ENCODE measurements at regions not wholly inside any gene's neighbourhood (a gene's known extent, or its start where the extent isn't known, plus 50 kb on each side); places are given as distances from the start of the nearest gene placed in this dataset.

DNA sequence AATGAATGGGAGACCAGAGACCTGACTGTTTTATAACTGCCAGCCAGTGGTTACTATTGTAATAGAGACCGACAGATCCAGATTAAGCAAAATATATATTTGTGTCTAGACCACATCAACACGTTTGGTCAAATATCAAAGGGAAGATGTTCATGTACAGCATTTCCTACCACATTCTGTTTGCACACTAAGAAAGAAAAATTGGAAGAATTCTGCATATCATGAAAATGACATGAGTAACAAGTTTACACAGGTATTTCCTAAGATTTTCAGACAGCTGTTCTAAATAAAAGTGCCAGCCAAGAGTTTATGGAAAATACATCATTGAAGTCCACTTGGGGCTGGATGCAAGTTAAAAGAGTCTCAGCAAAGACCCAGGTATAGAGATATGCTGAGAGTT is 145.5 kb upstream of the ANO3 start:
- no peak for DNase-seq (ENCODE audit: low spot score)

DNA sequence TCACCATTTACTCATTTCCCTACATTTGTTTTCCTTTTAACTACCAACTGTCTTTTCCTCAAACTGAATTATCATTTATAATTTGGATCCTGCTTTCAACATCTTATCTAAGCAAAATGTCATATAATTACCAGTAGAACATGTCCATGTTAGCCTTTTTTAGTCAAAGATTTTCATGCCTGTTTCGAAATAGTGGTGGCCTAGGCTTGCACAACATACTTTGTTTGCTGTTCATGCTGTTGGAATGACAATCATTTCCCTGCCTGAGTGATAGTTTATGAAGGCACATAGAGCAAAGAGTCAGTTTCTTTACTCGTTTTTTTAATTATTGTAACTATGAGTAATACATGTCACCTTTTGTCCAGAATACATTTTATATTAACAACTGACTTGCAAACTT is 144.3 kb upstream of the ANO3 start:
- DNase-seq (ENCODE audit: low spot score), result no peak

DNA sequence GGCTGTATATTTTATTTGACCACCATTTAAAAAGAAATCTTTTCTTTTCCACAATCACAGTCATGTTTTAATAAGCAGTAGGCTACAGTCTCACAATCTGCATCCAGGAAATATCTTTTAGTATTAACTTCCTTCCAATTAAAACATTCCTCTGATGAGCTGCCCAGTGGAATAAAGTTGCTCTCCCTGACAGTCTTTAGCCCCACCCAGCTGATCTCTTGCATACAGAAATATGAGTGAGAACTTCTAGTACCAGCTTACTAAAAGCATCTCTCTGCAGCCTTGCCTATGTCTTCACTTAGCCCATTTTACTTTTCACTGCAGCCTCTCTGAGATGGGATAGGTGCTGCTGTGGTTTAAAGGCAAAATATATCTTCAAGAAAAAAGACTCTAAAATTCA is 143.4 kb upstream of the ANO3 start:
- DNase-seq (ENCODE audit: low spot score), result no peak

DNA sequence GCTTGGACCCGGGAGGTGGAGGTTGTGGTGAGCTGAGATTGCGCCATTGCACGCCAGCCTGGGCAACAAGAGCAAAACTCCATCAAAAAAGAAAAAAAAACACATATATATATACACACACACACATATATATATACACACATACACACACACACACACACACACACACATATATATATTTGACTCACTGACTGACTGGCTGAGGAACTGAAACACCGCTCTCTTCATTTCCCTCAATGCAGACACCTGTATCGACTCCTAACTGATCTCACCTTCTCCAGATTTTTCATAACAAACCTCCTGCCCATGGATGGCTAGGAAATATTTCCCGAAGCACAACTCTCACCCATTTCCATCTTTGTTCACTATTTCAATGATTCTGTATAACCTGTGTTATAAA is 140.7 kb upstream of the ANO3 start:
- no peak for DNase-seq (ENCODE audit: low spot score)

DNA sequence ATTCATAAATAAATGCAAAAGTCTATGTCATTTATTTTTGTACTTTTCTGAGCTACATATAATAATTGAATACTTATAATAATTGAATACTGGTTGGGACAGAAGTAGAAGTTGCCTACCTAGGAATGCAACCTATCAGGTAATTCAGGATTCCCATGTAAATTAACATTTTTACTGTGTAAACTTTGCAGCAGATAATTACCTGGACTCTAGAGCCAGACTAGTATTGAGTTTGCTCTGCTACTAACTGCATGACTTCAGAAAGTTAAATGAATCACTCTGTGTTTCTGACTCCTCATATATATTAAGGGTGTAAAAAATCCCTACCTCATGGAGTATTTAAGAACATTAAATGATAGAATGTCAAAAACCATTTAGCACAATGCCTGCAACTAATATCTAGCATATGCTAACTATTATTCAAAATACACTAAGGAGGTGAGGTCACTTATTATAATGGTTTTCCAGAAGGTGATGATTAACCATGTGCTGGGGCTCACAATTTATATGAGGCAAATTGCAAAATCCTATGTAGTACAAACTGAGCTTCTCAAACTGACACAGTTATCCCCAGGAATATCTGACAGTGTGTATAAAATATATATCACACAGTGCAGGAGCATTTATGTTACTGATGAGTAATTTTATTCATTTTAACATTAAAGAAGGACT is 138.1 kb upstream of the ANO3 start:
- no peak for DNase-seq (ENCODE audit: low spot score)

DNA sequence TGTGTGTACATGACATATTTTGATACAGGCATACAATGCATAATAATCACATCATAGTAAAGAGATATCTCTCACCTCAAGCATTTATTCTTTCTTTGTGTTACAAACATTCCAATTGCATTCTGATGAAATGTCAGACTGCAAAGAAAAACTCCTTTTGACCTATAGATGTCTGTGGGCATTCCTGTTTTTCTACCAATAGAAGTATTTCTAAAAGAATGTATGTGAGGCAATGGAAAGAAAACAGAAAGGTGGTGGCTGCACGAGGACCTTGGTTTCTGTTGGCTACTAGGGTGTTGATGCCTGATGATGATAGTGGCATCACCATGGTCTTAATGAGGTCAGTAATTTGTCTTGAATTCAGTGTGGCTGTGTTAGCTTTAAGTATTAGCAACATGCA is 137.0 kb upstream of the ANO3 start:
- DNase-seq (ENCODE audit: low spot score), result no peak

DNA sequence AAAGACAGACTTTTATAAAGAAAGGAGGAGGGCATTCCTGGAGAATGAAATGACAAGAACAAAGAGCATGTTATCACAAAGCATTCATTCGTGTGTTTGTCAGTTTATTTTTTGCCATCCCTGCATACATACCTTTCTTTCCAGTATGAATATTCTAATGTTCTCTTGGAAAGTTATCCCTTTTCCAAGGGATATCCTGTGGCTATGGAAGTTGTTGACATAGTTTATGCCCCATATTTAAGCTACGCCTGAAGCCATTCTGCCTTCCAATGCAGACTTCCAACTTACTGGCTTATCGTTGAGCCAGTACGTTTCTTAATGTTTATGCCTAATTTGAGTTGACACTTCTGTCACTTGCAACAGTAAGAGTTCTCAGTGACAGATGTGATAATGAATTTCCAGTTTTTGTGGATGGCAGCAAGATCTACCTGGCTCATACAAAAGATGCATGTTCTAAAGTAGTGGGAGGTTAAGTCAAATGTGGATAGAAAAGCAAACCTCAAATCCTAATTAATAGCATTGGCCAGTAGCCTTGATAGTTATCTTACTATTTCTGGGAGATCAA is 133.3 kb upstream of the ANO3 start:
- DNase-seq (ENCODE audit: low spot score), result no peak

DNA sequence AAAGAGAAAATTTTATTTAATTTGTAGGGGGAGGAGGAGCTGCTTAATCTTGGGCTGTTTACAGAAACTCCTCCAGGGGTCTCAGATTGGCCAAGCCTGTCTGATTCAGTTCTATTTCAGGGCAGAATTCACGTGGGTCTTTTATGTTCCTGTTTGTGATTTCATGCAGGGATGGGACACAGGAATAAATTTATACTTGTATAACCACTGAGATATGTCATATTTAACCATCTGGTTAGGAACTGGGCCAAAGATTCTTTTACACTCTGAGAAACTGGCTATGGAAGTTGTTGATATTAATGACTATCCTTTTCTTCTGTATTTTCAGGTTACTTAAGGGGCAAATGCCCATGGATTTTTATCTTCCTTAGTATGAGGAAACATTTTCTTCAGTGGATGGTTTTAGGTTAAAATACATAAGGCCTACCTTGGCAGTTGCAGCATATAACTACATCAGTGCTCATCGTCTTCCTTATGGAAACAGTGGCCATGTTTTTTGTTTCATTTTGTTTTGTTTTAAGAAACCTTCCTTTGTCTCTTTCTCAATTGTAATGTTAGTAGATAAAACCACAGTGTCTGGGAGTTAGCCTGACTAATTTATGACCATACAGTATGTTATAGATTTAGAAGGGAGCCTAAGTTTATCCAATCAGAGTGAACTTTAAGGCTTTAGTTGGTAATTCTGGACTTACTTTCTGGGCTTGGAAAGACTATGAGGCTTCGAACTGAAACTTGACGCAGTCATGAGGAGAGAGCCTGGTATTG is 132.4 kb upstream of the ANO3 start:
- no peak for DNase-seq (ENCODE audit: low spot score)

DNA sequence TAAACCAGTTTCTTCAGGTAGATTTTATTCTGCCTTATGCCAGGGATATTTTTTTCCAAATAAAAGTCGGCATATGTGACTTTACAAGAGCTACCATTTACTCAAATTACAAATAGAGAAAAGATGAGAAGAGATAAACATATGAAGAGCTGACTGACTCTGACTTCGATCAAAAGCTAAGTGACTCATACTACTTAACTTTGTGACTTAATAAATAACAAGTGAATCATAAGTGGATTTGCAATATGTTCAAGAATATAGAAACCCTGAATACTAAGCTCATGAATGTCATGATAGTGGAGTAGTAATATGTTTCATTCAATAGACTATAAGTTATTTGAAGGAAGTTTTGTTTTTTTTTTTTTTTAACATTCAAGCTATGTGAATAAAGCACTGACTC is 130.5 kb upstream of the ANO3 start:
- no peak for DNase-seq (ENCODE audit: low spot score)

DNA sequence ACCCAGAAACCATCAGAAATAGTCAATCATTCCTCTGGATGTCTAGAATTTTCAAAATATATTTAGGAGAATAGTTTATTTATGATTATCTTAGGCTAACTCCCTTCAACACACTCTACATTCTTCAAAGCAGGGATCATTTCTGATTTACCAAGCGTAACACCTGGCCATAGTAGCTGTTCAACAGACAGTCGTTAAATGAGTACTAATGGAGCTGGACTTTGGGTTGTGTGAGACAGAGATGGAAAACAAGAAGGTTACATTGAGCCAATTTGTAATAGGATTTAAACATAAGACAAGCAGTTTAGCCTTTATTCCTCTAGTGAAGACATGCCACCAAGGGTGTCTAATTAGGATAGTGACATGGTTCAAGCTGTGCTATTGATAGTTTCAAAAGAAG is 129.2 kb upstream of the ANO3 start:
- DNase-seq (ENCODE audit: low spot score), result no peak

DNA sequence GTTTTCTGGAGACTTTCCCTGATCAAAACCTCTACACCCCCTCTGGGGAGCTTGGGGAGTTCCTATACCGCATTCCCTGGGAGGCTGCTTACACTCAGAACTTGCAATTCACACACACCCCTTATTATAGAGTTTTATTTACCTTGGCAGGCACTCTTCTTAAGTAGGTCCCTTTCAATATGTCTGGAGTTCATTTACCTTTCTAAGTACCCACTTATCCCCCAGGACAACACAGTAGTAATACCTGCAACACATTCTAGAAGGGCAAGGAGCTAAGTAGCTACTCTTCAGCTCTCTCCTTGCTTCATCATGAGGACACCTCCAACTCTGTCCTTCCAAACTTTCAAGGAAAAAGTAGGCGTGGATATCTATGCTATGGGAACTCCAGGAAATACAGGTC is 127.8 kb upstream of the ANO3 start:
- DNase-seq (ENCODE audit: low spot score), result no peak

DNA sequence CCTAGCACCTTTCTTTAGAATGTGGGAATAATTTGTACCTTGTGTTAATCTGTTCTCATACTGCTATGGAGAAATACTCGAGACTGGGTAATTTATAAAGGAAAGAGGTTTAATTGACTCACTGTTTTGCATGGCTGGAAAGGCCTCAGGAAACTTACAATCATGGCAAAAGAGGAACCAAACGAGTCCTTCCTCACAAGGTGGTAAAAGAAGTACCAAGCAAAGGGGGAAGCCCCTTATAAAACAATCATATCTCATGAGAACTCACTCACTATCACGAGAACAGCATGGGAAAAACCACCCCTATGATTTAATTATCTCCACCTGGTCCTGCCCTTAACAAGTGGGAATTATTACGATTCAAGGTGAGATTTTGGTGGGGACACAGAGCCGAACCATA is 127.1 kb upstream of the ANO3 start:
- no peak for DNase-seq (ENCODE audit: low spot score)

DNA sequence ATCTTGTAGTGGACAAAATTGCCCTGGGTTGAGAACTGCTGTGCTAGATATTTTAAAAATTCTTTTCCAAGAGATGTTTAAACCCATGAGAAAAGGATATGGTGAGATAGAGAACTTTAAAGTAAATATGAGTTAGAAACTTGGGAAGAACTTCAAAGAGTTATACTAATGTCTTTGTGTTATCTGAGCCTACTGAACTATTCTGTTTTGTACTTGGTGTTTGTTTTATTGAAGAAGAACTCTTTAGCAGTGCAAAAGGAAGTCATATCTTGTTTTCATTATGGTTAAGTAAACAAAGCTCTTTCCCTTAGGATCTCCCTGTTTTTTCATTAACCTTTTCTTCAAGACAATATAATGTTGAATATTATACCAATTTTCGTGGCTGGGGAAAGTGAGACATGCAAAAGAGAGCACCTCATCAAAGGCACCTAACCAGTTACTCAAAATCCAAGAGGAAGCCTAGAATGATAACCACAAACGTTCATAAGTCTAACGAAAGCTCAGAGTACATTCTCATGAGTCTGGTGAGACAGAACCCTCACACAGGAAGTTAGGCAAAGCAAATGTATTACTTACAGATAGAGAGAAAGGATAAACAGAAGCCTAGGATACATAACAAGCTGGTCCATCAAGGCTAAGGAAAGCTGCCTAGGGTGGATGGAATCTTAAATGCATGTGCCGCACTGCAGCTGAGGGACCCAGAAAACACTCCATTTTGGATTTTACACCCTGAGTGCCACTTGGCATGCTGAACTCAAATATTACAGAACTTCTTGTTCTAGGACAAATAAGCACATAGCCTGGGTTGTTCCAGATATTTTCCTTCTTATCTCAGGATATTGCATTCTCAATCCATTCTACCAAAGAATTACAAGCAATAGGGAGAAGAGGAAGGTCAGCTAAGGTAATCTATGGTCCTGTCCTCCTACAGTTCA is 112.5 kb upstream of the ANO3 start:
- no peak for DNase-seq (ENCODE audit: low spot score)

DNA sequence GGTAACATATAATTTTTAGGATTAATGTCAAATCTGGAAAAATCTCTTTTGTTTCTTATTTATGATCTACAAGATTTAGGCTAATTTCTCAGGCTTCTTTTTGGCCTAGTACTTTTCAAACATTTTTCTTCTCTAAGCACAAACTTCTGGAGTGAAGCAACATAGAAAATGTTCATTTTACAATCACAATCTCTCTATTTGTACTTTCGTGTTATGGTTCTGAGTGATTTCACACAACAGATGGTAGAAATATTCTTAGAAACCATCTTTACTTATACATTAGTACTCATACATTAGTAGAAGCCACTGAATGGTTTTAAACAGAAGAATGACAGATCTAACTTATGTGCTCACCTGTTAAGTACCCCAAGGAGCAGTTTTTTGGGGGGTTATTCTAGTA is 106.3 kb upstream of the ANO3 start:
- no peak for DNase-seq (ENCODE audit: low spot score)

DNA sequence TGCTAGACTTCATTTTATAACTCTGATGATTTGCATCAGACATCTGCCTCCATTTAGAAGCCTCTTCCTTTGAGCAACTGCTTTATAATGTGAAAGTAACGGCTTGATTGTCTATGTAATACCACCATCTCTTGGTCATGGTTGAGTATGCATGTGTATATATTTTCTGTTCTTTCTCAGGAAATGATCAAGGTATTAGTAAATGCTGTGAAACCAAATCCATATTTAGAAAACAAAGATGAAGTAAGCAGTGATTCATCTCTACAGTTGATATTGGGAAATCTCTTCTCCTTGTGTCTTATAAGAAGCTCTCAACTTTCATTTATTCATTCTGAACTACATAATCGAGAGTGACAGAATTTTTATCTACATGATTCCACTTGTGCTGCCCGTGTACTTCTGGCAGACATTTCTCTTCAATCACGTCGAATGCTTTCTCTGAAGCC is 104.6 kb upstream of the ANO3 start:
- DNase-seq (ENCODE audit: low spot score), result no peak

DNA sequence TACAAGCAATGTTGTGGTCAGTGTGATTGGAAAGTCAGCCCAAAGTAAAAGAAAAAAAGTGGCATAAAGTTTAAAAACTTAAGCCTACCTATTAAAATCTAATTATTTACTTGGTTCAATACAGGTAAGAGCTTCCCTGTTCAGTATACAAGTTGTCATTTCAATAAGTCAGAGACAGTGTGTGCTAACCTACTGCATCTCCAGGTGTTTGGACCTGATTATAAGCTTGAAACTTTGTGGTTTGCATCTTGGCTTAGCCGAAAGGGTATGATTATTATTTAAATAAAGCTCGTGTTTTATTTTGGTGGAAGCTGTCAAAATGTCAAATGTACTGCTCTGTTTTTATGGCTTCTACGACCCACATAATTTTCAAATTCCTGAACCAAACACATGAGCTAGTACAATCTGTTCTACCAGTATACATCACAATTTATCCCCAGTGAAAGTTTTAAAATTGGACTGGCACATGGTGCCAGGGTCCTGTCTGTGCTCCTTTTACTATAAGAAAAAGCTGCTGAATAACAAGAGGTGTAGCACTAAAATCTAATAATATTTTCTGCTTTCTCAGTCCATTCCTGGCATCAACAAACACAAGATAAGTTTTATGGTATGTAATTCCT is 103.9 kb upstream of the ANO3 start:
- DNase-seq (ENCODE audit: low spot score), result no peak

DNA sequence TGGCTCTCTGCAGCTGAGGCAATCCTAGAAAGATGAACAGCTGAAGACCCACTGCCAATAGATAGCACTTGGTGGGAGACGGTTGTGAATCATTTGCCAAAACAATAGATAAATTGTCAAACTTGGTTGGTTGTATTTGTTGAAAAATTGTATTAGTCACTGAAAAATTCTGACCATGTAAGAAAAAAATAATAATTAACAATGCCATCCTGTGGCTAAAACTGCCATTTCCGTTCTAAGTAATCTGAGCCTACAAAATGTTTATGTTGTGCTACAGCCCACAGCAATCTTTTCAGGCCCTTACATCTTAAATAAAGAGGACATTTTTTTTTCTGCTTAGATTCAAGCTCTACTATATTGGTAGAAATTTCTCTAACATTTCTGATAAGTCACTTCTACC is 103.2 kb upstream of the ANO3 start:
- DNase-seq (ENCODE audit: low spot score), result no peak

DNA sequence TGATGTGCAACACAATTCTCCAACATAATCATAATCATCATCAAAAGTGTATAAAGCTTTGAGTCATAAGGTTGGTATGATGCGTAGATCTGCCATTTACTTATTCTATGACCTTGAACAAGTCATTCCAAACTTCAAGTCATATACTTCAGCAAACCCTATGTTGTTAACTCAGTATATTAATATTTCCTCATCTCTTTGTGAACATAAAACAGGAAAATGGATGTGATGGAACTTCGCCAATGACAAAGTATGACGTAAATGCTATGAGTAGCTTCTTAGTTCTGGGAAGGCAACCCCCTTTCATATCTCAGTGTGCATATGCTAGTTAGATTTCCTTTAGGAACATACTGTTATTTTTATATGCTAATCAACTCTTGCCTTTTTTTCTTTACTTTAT is 102.7 kb upstream of the ANO3 start:
- no peak for DNase-seq (ENCODE audit: low spot score)

DNA sequence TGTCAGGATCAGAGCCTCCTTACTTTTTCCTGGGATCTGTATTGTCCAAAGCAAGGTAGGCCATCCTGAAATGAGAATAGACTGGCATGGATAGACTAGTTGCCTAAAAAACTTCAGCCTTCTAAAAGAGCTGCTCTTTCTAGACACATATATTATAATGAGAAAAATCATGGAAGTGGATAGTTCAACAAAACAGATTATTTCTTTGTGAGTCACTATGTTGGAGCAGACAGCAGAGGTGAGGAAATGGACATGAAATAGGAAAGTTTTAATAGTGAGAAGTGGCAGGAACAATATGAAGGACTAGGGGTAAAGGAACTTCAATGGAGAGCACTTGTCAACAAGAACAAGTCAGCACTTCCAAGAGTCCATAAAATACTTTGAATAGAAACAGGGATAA is 101.9 kb upstream of the ANO3 start:
- DNase-seq (ENCODE audit: low spot score), result no peak

DNA sequence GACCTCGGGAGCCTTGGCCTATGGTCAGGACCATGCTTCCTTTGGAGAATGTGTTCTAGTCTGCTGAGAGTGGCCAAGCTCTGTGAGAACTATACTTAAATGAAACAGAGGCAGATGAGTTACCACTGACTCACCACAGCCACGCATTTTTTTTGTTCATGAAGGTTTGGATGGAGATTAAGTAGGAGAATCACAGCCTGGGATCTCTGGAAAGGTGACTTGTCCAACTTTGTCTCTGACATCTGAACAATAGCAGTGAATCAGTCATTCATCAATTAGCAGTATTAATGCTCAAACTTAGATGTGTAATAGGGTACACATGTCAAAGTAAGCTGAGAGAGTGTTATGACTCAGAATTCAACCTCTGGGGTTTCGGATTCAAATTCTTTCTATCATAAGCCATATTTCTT is 100.7 kb upstream of the ANO3 start:
- DNase-seq (ENCODE audit: low spot score), result no peak

DNA sequence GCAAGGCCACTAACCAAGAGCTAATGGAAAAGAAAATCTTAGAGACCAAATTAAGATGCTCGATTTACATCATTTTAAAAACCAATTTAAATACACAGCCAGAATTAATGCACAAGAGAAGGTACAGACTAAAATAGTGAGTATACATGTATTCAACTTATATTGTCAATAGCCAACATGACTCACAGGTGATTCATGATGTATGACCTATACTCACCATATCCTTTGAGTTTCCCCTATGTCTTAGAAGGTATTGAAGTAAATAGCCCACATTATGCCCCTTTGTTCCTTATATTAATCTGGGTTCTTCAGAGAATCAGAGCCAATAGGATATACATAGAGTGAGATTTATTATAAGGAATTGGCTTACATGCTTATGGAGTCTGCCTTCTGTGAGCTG is 97.5 kb upstream of the ANO3 start:
- DNase-seq (ENCODE audit: low spot score), result no peak

DNA sequence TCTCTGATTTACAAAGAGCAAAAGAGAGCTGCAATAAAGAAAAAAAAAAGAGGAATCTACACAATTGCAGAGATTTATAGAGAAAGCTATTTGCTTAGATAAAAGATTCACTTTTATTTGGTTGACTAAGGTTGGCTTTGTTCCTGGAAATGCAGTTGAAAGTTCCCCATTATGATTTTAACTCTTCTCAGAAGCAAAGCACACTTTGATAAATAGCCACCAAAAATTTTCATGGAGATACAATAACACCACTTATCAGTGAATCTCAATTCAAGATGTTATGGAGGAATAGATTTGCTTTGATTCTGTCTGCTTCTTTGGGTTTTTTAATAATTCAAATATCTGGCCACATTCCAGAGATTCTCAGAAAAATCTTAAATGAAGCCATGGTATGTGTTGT is 88.5 kb upstream of the ANO3 start:
- no peak for DNase-seq (ENCODE audit: low spot score)

All from left forelimb (tissue), 1 donor.